ENCODE measurements at regions not wholly inside any gene's neighbourhood (a gene's known extent, or its start where the extent isn't known, plus 50 kb on each side); places are given as distances from the start of the nearest gene placed in this dataset.
A peak's percentile ranks its signal among the peaks of the same experiment; 100 is the strongest.

DNA sequence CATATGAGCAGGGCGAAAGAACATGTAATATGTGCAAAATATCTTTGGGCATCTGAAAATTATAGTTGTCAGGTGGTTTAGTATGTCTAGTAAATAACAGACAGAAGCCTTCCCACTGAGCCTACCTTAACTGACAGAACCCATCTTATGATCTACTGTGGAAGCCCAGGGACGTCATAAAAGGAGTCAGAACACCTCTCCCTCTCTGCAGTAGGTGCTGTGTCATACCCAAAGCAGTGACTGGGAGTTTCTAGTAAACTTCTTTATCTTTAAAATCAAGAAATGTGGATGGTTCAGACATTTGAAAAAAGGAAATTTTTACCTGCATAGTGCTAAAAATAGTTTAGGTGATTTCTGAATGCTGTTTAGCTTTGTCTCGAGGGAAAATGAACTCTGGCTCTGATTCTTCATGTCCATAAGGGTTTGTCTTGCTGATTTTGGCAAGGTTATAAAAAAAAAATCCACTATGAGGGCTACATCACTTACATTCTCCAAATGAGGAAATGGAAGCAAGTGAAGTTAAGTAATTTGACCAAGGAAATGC, 104.0 kb downstream of the NUDT12 start:
- no peak for DNase-seq

DNA sequence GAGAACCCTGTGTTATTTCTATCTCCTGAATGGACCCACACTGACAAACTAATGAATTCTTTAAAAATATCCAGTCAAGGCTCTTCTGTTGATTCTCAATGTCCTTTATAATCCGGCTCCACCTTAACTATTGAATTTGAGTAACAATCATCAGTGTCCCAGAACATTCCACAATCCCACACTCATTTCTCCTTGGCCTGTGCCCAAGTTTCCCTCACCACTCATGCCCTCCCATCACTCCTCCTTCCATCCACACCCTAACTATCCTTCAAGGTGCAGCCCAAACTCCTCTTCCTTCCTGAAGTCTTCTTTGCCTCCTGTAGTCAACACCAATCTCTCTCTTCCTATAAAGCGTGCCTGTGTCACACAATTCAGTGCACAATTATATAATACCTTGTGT, 106.1 kb downstream of the NUDT12 start:
- no peak for DNase-seq

DNA sequence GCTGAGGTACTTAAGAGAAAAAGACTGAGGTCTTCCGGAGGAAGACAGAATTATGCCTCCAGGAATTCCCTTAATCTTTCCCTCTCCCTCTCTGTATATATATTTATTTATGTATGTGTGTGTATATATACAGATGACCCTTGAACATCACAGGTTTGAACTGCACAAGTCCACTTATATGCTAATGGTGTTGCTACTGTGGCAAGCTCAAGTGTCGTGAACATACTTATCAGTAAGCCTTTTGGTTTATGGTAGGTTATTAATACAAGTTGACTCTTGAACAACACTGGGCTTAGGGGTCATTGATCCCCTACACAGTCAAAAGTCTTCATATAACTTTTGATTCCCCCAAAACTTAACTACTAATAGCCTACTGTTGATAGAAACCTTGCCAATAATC, 106.8 kb downstream of the NUDT12 start:
- no peak for DNase-seq

DNA sequence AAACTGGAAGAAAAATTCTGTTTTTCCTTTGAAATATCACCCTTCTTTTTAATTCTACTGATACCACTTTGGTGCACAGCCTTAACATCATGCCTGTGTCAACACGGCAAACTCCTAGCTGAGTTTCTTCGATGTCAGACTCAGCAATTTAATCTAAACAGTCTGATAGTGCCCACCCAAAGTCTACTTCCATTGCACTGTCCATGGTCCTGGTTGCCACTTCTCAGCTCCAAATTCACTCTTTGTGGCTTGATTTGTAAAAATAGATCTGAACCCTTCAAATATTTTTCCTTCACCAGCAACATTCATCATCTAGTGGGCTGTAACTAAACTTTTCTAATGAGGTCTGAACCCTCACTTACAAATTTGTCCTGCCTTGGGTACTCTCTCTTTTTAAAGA, 107.8 kb downstream of the NUDT12 start:
- DNase-seq = no peak

DNA sequence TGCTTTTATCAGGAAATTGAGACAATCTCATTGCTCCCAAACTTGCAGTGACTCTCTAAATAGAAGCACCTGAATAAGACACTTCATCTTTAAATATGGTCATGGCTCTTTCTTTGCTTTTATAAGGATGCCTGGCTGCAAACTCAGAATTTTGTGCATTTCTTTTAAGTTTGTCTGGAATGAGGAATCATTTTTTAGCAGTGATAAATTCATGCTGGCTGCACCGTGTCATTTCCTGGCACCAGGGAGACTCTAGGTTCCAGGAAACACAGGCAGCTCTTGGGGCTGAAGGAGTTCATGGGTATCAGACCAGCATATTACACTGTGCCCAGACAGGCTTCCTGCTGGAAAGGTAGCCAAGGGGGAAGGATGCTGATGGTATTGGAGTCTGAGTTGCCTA, 109.9 kb downstream of the NUDT12 start:
- DNase-seq = no peak

DNA sequence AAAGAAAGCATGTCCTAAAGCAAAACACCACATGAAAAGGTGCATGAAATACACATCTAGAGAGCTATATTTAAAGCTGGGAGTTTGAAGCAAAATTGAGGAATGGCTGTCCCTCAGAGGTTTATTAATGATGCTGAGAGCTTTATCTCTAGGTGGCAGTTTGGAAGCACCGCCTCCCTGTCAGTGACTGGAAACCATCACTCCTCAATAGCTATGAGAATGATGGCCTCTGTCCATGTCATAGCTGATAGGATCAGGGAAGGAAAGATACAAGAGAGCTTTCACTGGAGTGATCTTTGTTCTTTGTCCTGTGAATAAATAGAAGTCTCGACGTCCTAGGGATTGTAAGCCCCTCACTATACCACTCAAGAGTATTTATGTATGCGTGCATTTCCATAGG, 110.5 kb downstream of the NUDT12 start:
- no peak for DNase-seq

DNA sequence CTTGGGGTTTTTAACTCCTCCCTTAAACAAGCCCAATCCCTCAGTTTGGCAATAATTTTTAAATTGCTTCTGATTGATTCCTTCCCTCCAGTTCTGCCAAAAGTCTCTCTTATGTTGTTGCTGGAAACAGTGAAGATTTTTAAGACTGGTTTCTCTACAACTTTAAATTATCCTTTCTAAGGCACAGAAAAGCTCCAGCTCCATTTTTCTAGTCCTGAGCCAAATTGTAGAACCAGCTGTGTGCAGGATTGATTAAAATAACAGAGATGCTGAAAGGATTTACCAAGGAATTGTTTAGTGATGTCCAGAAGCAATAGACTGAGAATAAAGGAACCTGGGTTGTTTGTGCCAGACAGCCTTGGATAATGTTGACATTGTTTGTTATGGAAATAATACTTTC, 111.3 kb downstream of the NUDT12 start:
- DNase-seq = no peak

DNA sequence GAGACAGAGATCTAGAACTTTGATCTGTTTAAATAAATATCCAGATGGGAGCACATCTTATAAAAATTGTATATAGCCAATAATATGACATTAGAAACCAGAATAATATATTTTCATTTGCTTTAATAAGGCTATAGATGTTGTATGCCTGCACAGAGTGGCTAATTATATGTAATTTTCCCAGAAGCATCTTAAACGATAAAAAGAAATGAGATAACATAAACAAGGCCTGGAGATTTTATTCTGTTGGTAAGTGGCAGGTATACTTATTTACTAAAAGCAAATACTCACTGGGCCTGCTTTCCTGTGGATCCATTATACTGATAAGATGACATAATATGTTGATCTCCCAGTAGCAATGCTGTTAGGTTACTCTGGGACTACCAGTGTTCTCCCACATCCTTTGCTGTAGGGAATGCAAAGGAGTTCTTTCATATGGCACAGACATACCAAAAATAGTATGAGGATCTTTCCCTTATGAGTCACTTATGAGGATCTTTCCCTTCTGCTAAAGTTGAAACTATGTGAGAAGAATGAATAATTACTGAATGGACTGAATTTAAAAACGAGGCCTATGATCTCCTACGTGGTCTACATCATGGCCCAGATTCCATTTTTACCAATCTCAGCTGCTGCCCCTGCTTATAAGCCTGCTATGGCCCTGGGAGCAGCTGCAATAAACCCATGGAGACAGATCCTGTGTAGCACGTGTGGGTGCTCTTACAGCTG, 112.1 kb downstream of the NUDT12 start:
- no peak for DNase-seq

DNA sequence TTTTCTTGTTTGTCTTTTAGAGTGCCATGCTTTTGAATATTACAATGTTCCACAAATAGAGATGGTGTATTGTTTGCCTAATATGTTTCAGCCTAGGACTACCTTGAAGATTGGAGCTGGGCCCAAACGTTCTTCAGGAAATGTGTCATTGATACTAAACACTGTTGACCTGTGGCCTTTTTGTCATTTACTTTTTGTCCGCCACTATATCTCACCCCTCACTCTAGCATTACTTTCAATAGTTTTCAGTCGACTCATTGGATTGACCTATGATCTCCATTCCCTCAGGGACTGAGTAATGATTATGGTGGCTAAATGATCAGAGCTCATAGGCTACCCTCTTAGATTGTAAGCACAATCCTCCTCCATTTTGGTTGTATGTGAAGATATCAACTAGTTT, 115.8 kb downstream of the NUDT12 start:
- DNase-seq = no peak

DNA sequence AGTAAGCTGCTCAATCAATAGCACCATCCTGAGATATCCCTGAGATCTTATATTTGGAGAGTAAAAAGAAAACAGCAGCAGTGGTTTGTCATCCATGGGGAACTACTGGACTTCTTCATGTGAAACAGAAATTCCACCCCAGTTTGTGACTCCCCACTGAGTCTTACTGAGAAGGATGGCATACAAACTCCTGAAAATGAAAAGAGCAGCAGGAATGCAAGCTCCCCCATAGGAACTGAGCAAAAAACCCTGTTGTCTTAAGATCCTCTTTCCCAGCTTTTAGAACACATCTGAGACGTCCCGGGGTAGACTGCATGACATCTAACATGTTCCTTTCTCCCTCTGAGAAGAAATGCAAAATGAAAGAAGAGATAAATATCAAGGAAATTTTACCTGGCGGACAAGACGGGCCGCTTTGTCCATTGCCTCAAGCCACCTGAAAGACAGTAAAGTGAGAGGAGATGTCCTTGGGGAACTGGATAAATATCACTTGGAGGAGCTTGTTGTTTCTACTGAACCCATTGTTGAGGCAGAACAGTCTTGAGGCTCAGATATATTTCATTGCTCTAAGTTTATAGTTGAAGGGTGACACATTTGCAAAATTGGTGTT, 117.1 kb downstream of the NUDT12 start:
- DNase-seq = no peak

DNA sequence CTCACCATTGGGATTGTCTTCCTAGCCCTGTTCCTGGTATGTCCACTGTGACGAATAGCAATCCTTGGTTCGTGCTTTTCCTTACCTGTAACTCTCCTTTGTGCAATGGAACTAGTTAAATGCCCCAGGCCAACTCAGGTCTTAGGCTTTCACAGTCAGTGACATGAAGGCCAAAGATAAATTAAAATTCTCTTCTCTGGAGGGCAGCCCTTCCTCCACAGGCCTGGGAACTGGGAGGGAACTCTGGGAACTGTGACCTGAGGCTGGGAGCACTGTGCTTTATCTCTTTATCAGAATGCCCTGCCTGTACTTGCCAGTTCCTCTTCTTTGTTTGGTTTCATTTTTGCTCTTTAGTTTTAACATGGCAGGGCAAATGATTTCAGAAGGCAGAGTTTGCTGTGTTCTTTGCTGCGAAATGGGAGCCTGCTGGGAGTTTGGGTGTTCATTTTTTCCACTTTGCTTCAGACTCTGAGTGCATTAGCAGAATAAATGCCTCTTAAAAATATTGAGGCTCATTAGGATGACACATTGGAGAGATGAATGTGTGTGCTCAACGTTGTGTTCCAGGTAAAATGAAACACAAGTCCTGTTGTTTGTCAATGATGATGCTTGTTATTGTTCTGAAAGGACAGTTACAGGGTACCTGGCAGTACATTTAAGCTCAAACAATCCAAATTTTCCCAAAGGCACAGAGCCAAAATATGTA, 118.1 kb downstream of the NUDT12 start:
- no peak for DNase-seq

DNA sequence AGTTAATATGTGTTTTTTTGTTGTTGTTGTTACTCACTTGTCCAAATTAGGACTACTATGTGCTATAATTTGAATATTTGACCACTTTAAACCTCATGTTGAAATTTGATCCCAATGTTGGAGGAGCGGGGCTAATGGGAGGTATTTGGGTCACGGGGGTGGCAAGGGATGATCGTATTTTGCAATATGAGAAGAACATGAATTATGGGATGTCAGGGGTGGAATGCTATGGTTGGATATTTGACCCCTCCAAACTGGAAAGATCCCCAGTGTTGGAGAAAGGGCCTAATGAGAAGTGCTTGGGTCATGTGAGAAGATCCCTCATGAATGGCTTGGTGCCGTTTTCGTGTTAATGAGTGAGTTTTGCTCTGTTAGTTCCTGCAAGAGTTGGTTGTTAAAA, 119.8 kb downstream of the NUDT12 start:
- no peak for DNase-seq

DNA sequence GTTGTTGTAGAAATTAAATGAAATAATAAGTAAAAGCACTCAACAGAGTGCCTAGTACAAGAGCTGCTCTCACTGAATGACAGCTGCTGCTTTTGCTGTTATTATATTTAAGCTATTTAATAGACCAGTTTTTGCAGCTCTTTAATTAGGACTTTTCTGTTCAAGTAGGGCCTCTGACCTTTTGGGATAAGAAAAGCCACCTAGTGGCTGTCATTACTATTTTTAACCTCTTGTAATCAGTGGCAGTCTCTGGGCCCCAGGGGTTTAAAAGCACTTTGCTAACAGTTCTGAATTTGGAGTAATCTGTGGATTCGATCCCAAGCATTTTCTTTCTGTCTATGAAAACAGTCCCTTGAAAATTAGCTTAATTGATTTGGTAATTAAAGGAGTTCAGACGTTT, 121.1 kb downstream of the NUDT12 start:
- DNase-seq = no peak

DNA sequence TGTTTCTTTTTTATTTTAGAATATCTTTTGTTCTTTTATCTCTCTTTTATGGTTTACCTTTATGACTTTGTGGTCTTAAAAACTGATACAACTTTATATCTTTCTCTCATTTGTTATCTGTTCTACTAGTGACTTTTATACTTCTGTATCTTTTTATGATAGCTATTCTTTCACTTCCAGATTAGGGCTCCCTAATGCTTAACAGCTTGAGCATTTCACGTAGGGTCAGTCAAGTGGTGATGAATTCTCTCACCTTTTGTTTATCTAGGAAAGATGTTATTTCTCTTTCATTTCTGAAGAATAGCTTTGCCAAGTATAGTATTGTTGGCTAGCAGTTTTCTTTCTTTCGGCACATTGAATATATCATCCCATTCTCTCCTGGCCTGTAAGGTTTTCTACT, 123.6 kb downstream of the NUDT12 start:
- DNase-seq = no peak

DNA sequence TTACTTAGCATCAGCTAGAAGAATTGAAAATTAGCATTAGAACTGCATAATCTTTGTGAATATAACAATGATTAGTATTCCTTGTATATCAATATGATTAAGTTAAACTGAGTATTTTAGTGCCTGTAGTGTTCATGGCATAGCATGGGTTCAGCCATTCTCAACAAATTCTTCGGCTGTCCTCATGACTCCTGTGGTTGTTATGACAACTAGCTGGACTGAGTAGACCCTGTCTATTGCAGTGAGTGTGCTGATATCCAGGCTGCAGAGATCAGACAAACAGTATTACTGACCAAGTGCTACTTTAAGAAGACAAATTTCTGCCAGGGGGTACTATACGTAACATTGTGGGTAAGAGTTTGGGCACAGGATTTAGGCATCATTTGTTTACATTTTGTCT, 125.9 kb downstream of the NUDT12 start:
- no peak for DNase-seq

DNA sequence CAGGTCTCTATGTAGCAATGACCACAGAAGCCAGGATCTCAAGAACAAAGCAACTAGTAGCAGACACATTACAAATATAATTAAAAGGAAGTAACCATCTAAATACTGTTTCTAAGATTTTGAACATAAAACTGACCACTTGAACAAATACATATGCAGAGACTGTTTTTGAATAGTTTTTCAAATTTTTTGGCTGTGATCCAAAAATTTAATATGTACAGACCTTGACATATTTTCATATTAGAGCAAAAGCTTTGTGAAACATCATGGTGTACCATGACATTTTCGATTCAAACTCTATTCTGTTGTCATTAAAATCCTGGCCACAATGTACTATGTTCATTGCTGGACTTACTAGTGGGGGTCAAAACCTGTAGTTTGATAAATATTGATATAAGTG, 126.5 kb downstream of the NUDT12 start:
- no peak for DNase-seq

DNA sequence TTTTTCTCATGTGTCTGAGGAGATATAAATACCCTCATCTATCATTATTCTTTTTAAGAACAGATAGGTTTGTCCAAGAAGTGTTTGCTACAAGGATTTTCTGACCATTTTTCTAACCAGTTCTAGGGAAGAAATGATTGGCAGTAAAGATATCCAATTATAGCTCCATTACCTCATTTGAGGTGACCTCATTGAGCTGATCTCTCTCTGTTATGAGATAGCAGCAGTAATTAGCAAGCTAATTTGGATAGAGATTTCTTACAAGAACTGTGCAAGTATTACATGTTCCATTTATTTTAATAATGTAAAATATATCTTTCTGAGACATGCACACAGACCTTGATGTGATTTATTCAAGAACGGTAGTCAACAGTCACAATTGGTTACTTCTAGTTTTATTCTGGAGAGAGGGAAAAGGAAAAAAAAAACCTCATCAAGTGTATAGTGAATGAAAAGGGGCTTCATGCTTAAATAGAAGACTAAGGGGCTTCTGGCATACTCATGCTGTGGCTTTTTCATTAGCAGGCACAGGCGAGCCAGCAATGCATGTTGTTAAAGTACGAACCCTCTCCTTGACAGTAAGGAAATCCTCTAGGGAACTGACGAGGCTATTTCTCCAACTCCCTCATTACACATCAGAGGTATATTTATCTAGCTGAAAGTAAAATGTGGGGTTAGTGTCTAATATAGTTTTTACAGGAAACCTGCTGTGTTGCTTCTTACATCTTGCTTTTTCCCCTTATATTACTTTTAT, 127.3 kb downstream of the NUDT12 start:
- DNase-seq = no peak

DNA sequence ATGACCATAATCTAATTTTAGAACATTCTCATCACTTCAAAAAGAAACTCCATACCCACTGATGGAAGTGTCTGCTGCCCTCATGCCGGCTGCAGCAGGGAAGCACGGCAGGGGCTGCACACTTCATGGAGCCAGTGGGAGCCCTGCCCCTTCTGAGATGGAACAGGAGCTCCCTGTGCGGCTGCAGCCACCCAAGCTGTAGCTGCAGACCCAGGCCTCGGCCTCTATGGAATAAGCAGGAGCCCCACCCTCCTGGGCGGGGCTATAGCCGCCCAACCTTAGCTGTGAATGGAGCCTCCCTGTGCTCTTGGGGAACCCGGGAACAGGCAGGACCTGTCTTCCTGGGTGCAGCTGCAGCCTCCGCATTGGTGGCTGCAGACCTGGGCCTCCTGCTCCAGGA, 128.5 kb downstream of the NUDT12 start:
- DNase-seq = no peak

DNA sequence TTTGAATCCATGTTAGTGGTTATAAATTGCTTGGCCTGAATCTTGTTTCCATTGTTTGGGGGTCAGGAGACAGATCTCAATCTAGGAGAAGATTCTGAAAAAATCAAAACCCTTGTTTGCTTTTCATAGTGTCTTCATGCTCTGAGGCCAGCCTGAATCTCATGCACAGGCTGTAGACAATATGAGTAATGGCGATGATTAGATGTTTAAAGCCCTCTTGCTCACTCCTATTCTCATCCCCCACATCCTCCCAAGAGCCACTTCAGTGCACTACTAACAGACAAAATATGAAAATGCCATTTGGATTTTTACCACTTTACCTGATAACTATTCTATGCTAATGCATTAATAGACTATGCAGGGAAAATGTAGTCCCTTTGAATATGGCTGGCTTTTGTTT, 129.4 kb downstream of the NUDT12 start:
- DNase-seq = peak in 1 of 2 experiments; percentile 43

DNA sequence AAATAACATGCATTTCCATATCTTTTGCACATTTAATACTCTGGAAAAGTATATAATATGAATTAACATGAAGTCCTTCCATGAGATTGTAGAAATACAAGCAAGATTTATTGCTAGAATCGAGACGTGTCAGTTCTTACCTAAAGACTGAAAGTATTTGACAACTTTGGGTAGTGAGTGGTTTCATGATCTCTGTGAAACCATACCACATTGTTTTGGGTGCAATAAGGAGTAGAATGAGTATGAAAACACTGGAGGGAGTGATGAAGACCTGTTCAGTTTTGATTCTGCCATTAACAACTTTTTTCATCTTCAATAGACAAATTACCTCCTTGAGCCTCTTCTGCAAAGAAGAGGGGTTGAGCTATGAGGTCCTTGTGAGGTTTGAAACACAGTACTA, 133.7 kb downstream of the NUDT12 start:
- no peak for DNase-seq

DNA sequence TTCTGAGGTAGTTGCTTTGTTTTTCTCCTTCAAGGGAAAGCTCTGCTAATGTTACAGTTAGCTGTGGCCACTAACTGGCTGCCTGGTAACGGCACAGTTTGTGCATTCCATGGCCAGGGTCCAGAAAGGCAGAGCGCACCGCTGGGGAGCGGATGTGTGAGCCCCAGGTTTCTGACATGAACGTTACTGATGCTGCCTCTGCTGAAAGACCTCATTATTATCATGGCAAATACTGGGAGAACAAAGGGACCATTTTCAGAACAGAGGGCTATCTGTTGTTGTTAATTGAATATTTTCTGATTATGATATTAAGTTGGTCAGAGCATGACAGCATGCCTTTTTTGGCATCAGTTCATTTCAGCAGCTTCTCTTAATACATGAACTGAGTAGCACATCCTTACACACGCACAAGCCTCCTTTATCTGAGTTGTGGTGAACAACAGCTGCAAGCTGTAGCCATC, 134.1 kb downstream of the NUDT12 start:
- DNase-seq = no peak

DNA sequence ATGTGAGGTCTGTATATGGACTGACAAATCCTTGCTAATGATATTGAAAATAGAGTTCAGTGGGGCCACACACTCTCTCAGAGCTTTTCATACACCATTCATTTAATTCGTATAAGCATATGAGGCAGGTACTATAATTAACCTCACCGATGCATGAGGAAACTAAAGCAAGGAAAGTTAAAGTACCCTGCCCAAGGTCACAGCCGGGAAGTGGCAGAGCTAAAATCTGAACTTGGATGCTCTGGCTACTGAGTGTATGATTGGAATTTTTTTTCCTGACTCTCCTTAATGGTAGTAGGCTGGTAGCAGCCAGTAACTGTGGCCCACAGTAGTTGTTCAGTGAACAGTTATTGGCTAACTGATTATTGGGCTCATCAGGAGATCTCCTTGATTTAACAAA, 135.3 kb downstream of the NUDT12 start:
- no peak for DNase-seq

Measured in NCI-H187 (cell line).